Activated CD4-positive, alpha-beta T cell treated with anti-CD3 and anti-CD28 coated beads for 48 hours (primary cell): ENCODE measurements at regions not wholly inside any gene's neighbourhood (a gene's known extent, or its start where the extent isn't known, plus 50 kb on each side); places are given as distances from the start of the nearest gene placed in this dataset.

Experiments used
- DNase-seq: peaks from one replicate; pipeline ENCODE4 v3.0.0-alpha.2; 2020

GRCh38 chr4:138964716-138965426, 50.7 kb upstream of the NOCT start:
- DNase-seq = no peak

- no peak for DNase-seq
Observed at GRCh38 chr4:138963412-138963811, 52.2 kb upstream of the NOCT start.

- no peak for DNase-seq
Observed at GRCh38 chr4:138961664-138962063, 53.9 kb upstream of the NOCT start.

- DNase-seq = no peak
Observed at GRCh38 chr4:138961129-138961528, 54.5 kb upstream of the NOCT start.

- no peak for DNase-seq
Observed at GRCh38 chr4:138960175-138960710, 55.3 kb upstream of the NOCT start.

- DNase-seq = no peak
Observed at GRCh38 chr4:138959097-138959815, 56.3 kb upstream of the NOCT start.

- DNase-seq = no peak
Observed at GRCh38 chr4:138958519-138958918, 57.1 kb upstream of the NOCT start.

GRCh38 chr4:138957302-138957701, 58.3 kb upstream of the NOCT start:
- no peak for DNase-seq

- no peak for DNase-seq
Observed at GRCh38 chr4:138954428-138954827, 61.2 kb upstream of the NOCT start.

GRCh38 chr4:138953961-138954371, 61.6 kb upstream of the NOCT start:
- no peak for DNase-seq

- DNase-seq = peak; percentile 51
Observed at GRCh38 chr4:138952411-138952810, 63.2 kb upstream of the NOCT start.

GRCh38 chr4:138951764-138952163, 63.8 kb upstream of the NOCT start:
- no peak for DNase-seq

- DNase-seq = no peak
Observed at GRCh38 chr4:138949866-138950265, 65.7 kb upstream of the NOCT start.

GRCh38 chr4:138948918-138949317, 66.7 kb upstream of the NOCT start:
- no peak for DNase-seq

- DNase-seq = no peak
Observed at GRCh38 chr4:138946306-138946705, 69.3 kb upstream of the NOCT start.

- DNase-seq = no peak
Observed at GRCh38 chr4:138945840-138946239, 69.7 kb upstream of the NOCT start.

- no peak for DNase-seq
Observed at GRCh38 chr4:138945401-138945800, 70.2 kb upstream of the NOCT start.

- DNase-seq = no peak
Observed at GRCh38 chr4:138943893-138944292, 71.7 kb upstream of the NOCT start.

GRCh38 chr4:138941037-138941436, 74.5 kb upstream of the NOCT start:
- no peak for DNase-seq

GRCh38 chr4:138939960-138940359, 75.6 kb upstream of the NOCT start:
- DNase-seq = no peak

GRCh38 chr4:138938366-138938690, 77.3 kb upstream of the NOCT start:
- no peak for DNase-seq

GRCh38 chr4:138935135-138935807, 80.3 kb upstream of the NOCT start:
- DNase-seq = no peak

GRCh38 chr4:138927072-138927471, 88.5 kb upstream of the NOCT start:
- no peak for DNase-seq

- DNase-seq = no peak
Observed at GRCh38 chr4:138925495-138925894, 90.1 kb upstream of the NOCT start.
